HG02610 (cell line): ENCODE measurements at regions not wholly inside any gene's neighbourhood (a gene's known extent, or its start where the extent isn't known, plus 50 kb on each side); places are given as distances from the start of the nearest gene placed in this dataset.

Experiments
- ATAC-seq: cut with Tn5 transposase; IDR thresholded peaks from one replicate; pipeline ENCODE4 v1.9.1; 2021; ENCODE audit warnings: mild to moderate bottlenecking, moderate library complexity; ENCODE audit not compliant: unreplicated experiment

GRCh38 chr13:82878536-82878935, 1003.7 kb downstream of the SLITRK1 start:
- ATAC-seq, result no peak

GRCh38 chr13:82867284-82867683, 1015.0 kb downstream of the SLITRK1 start:
- no peak for ATAC-seq

DNA sequence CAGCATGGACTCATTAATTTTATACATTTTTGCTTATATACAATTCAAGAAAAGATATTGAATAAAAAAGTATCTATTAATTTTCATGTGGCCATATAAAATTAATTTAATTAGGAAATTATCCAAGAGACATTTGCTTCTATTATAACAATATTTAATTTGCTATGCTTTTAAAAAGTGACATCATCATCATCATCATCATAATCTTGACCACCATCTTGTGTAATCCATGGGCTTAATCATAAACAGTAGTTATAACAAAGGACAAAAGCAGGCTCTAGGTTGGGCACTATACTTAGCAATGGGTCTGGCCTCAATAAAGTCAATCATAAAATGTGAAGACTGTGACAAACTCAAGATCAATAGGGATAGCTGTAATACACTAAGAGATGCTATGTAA, 1031.6 kb downstream of the SLITRK1 start:
- ATAC-seq, result no peak

- ATAC-seq, result no peak
Observed at GRCh38 chr13:82848766-82849165, 1033.5 kb downstream of the SLITRK1 start.

DNA sequence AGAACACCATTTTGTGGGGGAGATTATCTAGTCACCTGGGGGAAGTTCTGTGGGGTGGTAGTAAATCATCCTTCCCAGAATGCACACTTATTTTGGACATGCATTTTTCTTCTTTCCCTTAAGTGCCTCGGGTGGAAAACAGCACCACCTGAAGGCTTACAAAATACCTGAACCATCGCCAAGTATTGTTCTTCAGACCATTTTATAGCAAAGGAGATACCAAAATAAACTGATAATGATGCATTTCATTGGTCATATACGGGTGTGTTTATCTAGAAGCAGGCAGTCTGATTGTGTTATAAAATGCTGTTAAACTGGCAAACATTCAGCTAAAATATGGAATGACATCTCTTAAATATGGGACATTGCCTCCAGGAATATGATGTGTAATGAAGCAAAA, 1034.7 kb downstream of the SLITRK1 start:
- no peak for ATAC-seq

DNA sequence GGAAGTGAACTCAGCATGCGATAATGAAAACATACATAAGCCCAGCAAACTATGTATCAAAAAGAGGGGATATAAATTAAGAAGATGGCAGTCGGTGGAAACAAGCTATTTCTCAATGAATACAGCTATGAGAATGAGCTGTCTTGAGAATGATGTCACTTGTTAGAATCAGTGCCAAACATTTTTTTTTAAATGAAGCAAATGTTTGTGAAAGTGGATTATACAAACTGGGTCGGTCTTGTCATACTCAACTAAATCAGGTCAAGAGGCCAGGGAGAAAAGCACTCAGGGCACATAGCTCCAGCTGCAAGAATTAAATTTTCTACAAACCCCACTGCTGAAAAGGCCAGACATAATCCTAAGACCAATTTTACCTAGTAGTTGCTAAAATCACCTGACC, 1048.4 kb downstream of the SLITRK1 start:
- ATAC-seq, result no peak

GRCh38 chr13:82829040-82829439, 1053.2 kb downstream of the SLITRK1 start:
- no peak for ATAC-seq

DNA sequence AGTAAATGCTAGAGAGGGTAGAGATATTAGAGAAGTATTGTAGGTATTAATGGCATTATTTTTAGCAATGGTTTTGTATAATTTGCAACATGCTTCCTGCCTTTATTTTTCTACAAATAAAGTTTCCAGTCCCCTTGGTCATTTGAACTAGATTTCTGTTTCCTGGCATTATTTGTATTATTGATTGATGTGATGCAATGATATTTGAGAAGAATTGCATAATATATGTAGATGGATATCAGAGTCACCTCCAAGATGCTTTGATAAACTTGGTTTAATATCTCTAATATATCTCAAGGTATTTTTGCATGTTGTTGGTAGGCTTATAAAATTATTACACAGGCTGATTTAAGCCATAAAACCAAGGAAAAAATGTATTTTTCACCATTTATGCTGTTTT, 1054.5 kb downstream of the SLITRK1 start:
- ATAC-seq, result no peak

- ATAC-seq, result no peak
Observed at GRCh38 chr13:82822935-82823334, 1059.3 kb downstream of the SLITRK1 start.

DNA sequence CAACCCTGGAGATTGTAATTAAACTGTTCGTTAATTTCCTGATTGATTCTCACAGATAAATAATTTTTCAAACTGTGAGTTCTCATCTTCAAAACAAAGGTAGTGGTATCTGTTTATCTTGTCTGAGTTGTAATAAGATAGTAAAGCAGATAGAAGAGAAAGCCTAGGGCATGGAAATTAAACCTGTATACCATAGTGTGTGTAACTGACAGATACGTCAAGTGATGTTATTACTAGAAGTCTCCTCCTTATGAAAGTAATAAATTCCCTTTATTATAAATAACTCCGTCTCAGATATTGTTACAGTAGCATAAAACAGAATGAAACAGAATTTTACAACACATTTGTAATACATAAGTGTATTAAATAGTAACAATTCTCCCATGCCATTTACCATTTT, 1065.1 kb downstream of the SLITRK1 start:
- ATAC-seq, result no peak

DNA sequence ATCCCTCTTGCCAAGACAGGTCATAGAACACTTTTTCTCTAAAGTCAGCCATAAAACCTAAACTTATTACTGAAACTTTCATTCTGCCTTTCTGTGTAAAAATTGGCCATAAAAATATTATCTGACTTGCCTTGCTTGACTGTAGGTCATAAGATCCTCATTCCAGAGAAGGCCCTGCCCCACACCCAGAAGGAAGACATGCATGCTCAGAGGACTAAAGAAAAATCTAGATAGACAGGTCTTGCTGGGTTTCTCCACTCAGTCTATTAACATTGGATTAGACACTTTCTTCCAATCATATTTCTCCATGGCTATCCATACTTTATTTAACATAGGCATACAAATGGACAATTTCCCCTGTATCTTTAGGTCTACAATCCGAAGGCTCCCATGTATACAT, 1066.5 kb downstream of the SLITRK1 start:
- ATAC-seq, result no peak

GRCh38 chr13:82803341-82803740, 1078.9 kb downstream of the SLITRK1 start:
- no peak for ATAC-seq

DNA sequence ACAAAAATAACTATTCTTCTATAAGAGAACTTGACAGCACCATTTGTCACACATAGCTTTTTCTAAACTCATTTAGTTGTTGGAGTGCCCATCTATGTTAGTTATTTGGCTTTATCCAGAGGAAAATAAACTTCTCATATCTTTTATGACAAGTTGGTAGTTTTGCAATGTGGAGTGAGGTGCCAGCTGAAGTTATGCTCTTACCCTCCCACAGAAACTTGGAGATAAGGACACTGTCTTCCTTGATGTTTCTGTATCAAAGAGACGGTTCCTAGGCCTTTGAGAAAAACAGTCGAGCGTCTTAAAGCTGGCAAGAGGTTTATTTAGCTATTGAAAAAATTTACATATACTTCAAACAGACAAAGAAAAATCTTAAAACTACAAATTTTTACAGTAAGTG, 1079.7 kb downstream of the SLITRK1 start:
- ATAC-seq, result no peak

- no peak for ATAC-seq
Observed at GRCh38 chr13:82800391-82800790, 1081.9 kb downstream of the SLITRK1 start.

DNA sequence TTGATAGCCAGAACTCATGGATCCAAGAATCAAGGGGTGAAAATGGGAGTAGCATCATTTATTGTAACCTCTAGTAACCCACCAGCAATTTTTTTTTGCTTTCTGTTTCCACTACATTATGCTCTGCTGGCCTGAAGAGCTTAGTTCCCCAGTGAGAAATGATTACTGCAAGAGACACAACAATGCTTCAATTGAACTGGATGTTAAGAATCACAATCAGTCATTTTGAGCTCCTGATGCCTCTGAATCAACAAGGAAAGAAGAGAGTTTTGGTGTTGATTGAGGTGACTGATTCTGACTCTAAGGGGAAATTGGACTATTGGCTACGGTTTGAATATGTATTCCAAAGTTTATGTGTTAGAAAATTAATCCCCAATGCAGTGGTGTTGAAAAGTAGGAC, 1084.4 kb downstream of the SLITRK1 start:
- no peak for ATAC-seq

DNA sequence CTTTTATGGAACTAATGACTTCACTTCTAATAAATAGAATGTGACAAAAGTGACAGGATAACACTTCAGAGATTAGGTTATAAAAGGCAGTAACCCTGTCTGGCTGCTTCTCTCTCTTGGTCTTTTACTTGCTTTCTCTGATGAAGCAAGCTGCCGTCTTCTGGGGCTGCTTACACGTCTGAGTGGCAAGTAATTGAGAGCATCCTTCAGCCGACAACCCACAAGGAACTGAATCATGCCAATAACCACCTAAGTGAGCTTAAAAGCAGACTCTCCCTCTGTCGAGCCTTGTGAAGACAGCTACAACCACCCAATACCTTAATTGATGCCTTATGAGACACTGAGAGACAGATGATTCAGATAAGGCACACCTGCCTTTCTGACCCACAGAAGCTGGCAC, 1091.2 kb downstream of the SLITRK1 start:
- no peak for ATAC-seq

GRCh38 chr13:82772816-82773215, 1109.5 kb downstream of the SLITRK1 start:
- no peak for ATAC-seq

- no peak for ATAC-seq
Observed at GRCh38 chr13:82766732-82767321, 1115.4 kb downstream of the SLITRK1 start.

- peak; percentile 64 for ATAC-seq
Observed at GRCh38 chr13:82758044-82758443, 1124.2 kb downstream of the SLITRK1 start.

GRCh38 chr13:82751206-82751605, 1131.1 kb downstream of the SLITRK1 start:
- ATAC-seq, result no peak

DNA sequence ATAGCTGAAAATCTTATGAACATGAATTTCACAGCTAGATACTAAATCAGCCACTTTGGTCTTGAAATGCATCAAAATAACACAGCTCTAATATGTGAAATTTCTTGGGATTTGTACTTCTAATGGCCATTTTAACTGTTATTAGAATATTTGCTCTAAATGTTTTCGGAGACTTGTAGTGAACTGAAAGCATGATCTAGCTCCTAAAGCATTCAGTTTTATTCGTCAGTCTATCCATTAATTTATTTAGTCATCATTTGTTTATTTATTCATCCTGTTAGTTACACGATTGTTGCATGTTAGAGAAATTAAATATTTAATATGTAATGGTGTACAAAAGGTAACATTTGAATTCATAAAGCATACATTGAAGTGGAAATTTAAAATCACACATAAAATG, 1132.7 kb downstream of the SLITRK1 start:
- ATAC-seq, result no peak

DNA sequence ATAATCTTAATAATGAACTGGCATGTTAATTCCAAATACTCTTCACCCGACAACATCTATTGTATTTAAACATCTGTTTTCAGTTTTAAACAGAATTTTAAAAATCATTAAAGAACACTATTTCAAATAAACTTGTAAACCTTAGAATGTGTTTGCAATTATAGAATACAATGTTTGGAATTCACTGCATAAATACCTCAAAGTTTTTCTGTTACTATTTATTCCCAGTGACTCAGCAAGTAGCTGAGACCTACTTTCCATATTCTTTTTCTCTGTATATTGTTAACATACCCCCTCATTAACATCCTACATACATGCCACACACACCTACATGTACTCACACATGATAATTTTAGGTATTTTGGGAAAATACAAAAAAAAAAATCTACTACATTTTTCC, 1134.3 kb downstream of the SLITRK1 start:
- ATAC-seq, result no peak

- no peak for ATAC-seq
Observed at GRCh38 chr13:82747291-82747690, 1135.0 kb downstream of the SLITRK1 start.

DNA sequence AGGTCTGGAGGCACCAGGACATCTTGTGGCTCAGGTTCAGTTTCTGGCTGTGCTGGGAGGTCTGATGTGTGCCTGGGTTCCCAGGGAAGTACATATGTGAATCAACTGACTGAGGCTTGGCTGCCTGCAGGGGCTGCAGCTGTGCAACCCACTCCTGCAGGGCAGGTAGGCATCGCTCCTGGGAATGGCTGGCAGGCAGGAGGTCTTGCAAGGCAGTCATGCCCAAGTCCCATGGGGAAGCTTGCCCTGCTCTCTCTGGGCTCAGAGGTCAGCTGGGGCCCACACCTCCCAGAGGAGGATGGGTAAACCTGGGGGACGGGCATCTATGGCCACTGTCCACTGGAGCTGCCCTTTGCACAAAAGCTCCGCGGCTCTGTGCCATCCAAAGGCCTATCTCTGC, 1141.8 kb downstream of the SLITRK1 start:
- ATAC-seq, result no peak
